PC-9 (cell line): ENCODE measurements at regions not wholly inside any gene's neighbourhood (a gene's known extent, or its start where the extent isn't known, plus 50 kb on each side); places are given as distances from the start of the nearest gene placed in this dataset.

Experiments used
- EZH2 ChIP-seq: fragments of 200-600 bp; sonication (generic); IDR thresholded peaks from 2 replicates; pipeline ENCODE4 v1.8.0; 2017; ENCODE audit warnings: antibody characterized with exemption, low read depth
- TF ChIP-seq, protein P1 (sequence below): fragments of 200-600 bp; sonication (generic); conservative IDR thresholded peaks from 2 replicates; pipeline ENCODE4 v1.6.1; 2017; ENCODE audit warnings: mixed run types, antibody characterized with exemption, mild to moderate bottlenecking, moderate library complexity

DNA sequence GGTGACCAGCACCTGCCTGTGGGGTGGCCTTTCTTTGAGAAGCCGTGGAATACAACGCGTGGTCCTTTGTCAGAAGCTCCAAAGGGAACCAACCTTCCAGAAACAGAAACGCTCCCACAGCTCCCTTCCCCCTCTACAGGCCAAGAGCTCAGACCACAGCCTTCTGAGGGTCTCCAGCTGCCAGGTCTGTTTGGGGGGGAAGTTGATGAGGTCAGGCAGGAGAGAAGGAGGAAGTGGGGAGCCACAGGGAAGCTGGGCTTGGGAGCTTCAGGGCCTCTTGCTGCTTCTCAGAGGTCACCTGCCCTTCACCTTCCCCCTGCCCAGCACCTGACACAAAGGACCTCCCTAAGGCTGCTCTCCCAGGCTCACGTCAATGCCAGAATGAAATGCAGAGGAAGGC lies 287.7 kb upstream of the ID2 start:
- no peak for TF ChIP-seq EZH2
- TF ChIP-seq, protein P1, sequence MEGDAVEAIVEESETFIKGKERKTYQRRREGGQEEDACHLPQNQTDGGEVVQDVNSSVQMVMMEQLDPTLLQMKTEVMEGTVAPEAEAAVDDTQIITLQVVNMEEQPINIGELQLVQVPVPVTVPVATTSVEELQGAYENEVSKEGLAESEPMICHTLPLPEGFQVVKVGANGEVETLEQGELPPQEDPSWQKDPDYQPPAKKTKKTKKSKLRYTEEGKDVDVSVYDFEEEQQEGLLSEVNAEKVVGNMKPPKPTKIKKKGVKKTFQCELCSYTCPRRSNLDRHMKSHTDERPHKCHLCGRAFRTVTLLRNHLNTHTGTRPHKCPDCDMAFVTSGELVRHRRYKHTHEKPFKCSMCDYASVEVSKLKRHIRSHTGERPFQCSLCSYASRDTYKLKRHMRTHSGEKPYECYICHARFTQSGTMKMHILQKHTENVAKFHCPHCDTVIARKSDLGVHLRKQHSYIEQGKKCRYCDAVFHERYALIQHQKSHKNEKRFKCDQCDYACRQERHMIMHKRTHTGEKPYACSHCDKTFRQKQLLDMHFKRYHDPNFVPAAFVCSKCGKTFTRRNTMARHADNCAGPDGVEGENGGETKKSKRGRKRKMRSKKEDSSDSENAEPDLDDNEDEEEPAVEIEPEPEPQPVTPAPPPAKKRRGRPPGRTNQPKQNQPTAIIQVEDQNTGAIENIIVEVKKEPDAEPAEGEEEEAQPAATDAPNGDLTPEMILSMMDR = no peak
